Middle frontal gyrus (tissue), 1 donor: ENCODE measurements at regions not wholly inside any gene's neighbourhood (a gene's known extent, or its start where the extent isn't known, plus 50 kb on each side); places are given as distances from the start of the nearest gene placed in this dataset.

ENCODE experiments used
- DNase-seq: peaks from one replicate; pipeline ENCODE4 v3.0.0-alpha.2; 2015; ENCODE audit warnings: low spot score; ENCODE audit errors: extremely low spot score

GRCh38 chr4:133003169-133003568 is 145.9 kb upstream of the PCDH10 start:
- DNase-seq, result no peak

GRCh38 chr4:133014473-133015135 is 134.5 kb upstream of the PCDH10 start:
- no peak for DNase-seq

- DNase-seq, result no peak
Observed at GRCh38 chr4:133045288-133045687, 103.8 kb upstream of the PCDH10 start.

GRCh38 chr4:133046156-133046555 is 102.9 kb upstream of the PCDH10 start:
- no peak for DNase-seq

GRCh38 chr4:133058701-133059100 is 90.4 kb upstream of the PCDH10 start:
- no peak for DNase-seq

GRCh38 chr4:133059117-133059516 is 90.0 kb upstream of the PCDH10 start:
- DNase-seq, result no peak

- no peak for DNase-seq
Observed at GRCh38 chr4:133062851-133063250, 86.2 kb upstream of the PCDH10 start.

GRCh38 chr4:133068083-133068482 is 81.0 kb upstream of the PCDH10 start:
- DNase-seq, result no peak

GRCh38 chr4:133081246-133081645 is 67.8 kb upstream of the PCDH10 start:
- DNase-seq, result no peak

GRCh38 chr4:133084421-133084820 is 64.7 kb upstream of the PCDH10 start:
- DNase-seq, result no peak

- no peak for DNase-seq
Observed at GRCh38 chr4:133095591-133095990, 53.5 kb upstream of the PCDH10 start.

- no peak for DNase-seq
Observed at GRCh38 chr4:133096972-133097371, 52.1 kb upstream of the PCDH10 start.
